Lower leg skin (tissue), 4 donors: ENCODE measurements at regions not wholly inside any gene's neighbourhood (a gene's known extent, or its start where the extent isn't known, plus 50 kb on each side); places are given as distances from the start of the nearest gene placed in this dataset.

Experiments
- DNase-seq, 2 donors: peaks; one replicate each; pipeline ENCODE4 v3.0.0-alpha.2; 2019; ENCODE audit warnings: low spot score in 2 of 2
- H3K4me3 ChIP-seq: fragments of 200-600 bp; sonication (generic); 2 replicates; pipeline ENCODE4 v1.5.1; 2017; ENCODE audit warnings: mild to moderate bottlenecking, low read depth; ENCODE audit not compliant: poor library complexity, severe bottlenecking
- POLR2A ChIP-seq, 2 donors: fragments of 450-650 bp; IDR thresholded peaks; one replicate each; pipeline ENCODE4 v1.6.1; 2016 to 2017; ENCODE audit warnings: antibody characterized with exemption in 2 of 2, mild to moderate bottlenecking in 1 of 2, moderate library complexity in 1 of 2
- WGBS, 2 donors: methylation state at CpG; one replicate each; pipeline ENCODE4 v1.1.5; 2018; 5-methylcytosine and 5-hydroxymethylcytosine counted together
- intact Hi-C: fragments of 100-400 bp; cut with DNase I; formaldehyde crosslinking; loops from one replicate; pipeline ENCODE4 v1.15.0; 2023; ENCODE audit warnings: low total_unique reads
- TF ChIP-seq, protein P1 (sequence below), 3 donors: fragments of 450-650 bp; IDR thresholded peaks; one replicate each; pipeline ENCODE4 v1.5.1; 2016; ENCODE audit warnings: antibody characterized with exemption in 3 of 3, mild to moderate bottlenecking in 3 of 3, moderate library complexity in 2 of 3

DNA sequence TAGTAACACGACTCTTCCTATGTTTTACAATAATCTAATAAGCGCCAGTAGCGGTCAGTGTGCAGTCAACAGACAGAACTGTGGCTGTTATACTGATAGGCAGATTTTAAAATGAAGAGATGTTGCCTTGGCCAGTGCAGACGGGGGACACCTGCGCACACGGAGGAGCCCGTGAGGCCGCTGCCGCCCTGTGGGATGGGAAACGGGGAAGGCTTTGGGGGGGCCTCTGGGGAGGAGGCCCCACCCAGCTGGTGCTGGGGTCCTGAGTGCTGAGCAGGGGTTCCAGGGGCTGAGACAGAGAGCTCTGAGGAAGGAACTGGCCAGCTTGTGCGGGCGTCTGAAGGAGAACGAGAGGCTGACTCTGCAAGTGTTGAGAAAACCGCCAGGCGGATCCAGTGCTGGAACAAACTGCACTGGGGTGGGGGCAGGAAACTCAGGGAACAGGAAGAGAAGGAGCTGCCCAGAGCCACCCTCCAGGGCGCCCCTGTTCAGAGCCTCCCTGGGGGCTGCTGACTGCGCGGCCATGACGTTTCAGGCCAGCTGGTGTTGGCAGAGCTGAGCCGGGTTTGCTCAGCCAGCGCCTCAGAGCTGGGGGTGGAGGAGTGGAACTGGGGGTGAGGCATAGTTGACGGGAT is 426.4 kb downstream of the TCERG1L start:
- WGBS, 2 donors = 49 to 58% methylated on average over 22 of the region's 22 CpGs
- DNase-seq = no peak
- H3K4me3 ChIP-seq = no peak overlapping the region
- intact Hi-C loops = no loop called here
- no peak for TF ChIP-seq POLR2A (IDR thresholded peaks at IDR 0.05)
- TF ChIP-seq, protein P1, sequence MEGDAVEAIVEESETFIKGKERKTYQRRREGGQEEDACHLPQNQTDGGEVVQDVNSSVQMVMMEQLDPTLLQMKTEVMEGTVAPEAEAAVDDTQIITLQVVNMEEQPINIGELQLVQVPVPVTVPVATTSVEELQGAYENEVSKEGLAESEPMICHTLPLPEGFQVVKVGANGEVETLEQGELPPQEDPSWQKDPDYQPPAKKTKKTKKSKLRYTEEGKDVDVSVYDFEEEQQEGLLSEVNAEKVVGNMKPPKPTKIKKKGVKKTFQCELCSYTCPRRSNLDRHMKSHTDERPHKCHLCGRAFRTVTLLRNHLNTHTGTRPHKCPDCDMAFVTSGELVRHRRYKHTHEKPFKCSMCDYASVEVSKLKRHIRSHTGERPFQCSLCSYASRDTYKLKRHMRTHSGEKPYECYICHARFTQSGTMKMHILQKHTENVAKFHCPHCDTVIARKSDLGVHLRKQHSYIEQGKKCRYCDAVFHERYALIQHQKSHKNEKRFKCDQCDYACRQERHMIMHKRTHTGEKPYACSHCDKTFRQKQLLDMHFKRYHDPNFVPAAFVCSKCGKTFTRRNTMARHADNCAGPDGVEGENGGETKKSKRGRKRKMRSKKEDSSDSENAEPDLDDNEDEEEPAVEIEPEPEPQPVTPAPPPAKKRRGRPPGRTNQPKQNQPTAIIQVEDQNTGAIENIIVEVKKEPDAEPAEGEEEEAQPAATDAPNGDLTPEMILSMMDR (IDR thresholded peaks at IDR 0.05) = no peak

DNA sequence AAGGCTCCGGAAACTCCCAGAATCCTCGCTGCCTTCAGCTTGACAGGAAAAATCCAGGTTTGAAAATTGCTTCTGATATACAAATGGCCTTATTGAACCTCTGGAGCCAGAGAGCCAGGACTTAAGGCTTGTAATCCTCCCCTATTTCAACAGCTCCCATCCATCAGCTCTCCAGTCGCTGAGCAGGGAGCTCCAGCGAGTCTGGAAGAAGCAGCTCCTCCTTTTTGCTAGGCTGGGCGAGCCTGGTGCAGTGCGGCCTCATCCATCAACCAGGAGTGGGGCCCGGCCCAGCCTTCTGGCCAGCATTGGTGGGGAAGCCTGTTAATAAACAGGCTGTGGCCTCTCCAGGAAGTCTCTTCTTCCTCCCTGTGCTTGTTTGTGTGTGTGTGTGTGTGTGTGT is 424.4 kb downstream of the TCERG1L start:
- DNase-seq = no peak
- no peak overlapping the region for H3K4me3 ChIP-seq
- WGBS, 2 donors = 62 to 72% methylated on average over 7 of the region's 7 CpGs
- no peak for TF ChIP-seq POLR2A (IDR thresholded peaks at IDR 0.05)
- TF ChIP-seq, protein P1 (IDR thresholded peaks at IDR 0.05) = no peak
- intact Hi-C loops = no loop called here

DNA sequence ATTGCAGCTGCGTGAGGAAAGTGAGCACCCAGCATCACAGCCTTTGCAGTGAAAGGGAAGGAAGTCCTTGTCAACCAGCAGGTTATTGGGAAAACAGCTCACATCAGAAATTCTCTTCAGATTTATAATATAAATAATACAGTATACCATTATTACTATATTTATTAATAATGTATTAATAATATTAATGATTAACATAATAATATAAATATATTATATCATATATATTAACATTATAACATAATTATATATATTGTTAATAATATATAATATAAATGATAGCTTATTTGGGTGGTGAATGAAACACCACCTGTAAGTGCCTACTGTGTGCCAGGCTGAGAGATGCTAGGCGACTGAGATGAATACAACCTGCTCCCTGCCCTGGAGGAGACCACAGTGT is 423.0 kb downstream of the TCERG1L start:
- 83% methylated on average over 2 of the region's 2 CpGs for WGBS, 2 donors
- no peak overlapping the region for H3K4me3 ChIP-seq
- intact Hi-C loops = no loop called here
- no peak for DNase-seq
- no peak for TF ChIP-seq POLR2A (IDR thresholded peaks at IDR 0.05)
- TF ChIP-seq, protein P1 (IDR thresholded peaks at IDR 0.05) = no peak

DNA sequence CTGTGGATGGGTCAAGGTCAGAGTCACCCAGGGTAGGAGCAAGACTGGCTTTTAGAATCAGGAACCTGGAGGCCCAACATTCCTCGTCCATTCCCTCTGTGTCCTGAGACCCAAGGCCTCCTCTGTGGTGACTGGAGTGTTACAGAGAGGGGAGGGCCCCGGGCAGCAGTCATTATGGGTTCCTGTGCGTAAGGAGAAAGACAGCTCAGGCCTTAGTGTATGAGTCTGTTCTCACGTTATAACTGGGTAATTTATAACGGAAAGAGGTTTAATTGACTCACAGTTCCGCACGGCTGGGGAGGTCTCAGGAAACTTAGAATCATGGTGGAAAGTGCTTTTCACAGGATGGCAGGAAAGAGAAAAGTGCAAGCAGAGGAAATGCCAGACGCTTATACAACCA is 422.3 kb downstream of the TCERG1L start:
- intact Hi-C loops = no loop called here
- TF ChIP-seq, protein P1 (IDR thresholded peaks at IDR 0.05) = no peak
- TF ChIP-seq POLR2A (IDR thresholded peaks at IDR 0.05) = no peak
- no peak for DNase-seq
- WGBS, 2 donors = 67 to 73% methylated on average over 8 of the region's 8 CpGs
- H3K4me3 ChIP-seq = no peak overlapping the region

DNA sequence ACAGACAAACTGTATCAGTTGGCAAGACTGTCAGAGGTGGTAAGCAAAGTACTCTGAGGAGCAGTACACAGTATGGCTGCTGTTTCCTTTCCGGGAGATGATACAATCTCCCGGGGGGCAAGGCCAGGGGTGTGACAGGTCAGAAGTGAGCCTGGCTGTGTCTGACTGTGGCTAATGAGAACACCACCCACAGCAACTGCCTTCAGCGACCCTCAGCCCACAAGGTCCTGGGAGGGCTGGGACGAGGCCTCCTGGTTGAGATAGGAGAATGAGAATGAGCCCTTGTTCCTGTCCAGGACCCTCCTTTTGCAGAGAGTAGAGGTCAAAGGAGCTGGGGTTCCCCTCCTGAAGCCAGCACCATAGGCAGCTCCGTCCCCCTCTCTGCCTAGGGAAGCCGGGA is 421.7 kb downstream of the TCERG1L start:
- 65 to 78% methylated on average over 6 of the region's 6 CpGs for WGBS, 2 donors
- intact Hi-C loops = no loop called here
- no peak overlapping the region for H3K4me3 ChIP-seq
- no peak for TF ChIP-seq POLR2A (IDR thresholded peaks at IDR 0.05)
- DNase-seq = no peak

DNA sequence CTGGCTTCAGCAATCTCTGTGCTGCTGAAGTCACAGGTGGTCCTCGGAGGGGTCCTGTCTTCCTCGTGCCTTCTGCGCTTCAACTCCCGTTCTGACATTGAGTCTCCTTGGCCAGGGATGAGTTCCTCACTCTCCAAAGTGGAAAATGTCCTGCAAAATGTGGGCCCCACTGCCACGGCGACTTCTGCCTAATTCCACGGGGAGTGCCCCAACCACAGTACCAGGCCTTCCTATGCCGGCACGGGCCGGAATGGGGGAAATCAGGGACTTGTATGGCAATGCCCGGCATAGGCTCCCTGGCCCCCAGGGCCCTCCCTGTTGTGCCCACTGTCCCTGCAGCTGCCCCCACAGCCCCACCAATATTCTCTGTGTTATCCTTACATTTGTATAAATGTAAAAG is 420.5 kb downstream of the TCERG1L start:
- TF ChIP-seq, protein P1 (IDR thresholded peaks at IDR 0.05) = no peak
- no peak for TF ChIP-seq POLR2A (IDR thresholded peaks at IDR 0.05)
- WGBS, 2 donors = 85 to 87% methylated on average over 11 of the region's 11 CpGs
- intact Hi-C loops = no loop called here
- no peak for DNase-seq
- no peak overlapping the region for H3K4me3 ChIP-seq
